ENCODE measurements at regions not wholly inside any gene's neighbourhood (a gene's known extent, or its start where the extent isn't known, plus 50 kb on each side); places are given as distances from the start of the nearest gene placed in this dataset.

DNA sequence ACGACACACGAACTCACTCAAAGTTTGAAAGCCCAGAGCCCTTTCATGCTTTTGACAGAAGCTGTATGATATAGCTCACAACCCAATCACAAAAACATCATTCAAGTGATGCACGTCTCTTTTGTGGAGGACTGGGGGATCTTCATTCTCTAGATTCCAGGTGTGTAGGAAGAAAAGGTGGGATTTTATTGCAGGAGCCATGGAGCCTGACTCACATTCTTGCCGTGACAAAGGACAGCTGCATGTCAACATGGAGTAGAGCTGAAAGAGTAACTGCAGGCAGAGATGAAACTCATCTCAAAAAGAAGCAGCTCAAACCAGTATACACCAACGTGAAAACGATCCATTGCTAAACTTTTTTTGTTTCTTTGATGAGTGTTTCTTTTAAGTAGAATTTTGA is 50.9 kb upstream of the PDE1A start:
- TF ChIP-seq, protein P1, sequence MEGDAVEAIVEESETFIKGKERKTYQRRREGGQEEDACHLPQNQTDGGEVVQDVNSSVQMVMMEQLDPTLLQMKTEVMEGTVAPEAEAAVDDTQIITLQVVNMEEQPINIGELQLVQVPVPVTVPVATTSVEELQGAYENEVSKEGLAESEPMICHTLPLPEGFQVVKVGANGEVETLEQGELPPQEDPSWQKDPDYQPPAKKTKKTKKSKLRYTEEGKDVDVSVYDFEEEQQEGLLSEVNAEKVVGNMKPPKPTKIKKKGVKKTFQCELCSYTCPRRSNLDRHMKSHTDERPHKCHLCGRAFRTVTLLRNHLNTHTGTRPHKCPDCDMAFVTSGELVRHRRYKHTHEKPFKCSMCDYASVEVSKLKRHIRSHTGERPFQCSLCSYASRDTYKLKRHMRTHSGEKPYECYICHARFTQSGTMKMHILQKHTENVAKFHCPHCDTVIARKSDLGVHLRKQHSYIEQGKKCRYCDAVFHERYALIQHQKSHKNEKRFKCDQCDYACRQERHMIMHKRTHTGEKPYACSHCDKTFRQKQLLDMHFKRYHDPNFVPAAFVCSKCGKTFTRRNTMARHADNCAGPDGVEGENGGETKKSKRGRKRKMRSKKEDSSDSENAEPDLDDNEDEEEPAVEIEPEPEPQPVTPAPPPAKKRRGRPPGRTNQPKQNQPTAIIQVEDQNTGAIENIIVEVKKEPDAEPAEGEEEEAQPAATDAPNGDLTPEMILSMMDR (conservative IDR thresholded peaks at IDR 0.05; ENCODE audit: low read depth, low read length) = no peak
- H3K4me3 ChIP-seq (ENCODE audit: low read length) = no peak overlapping the region
- no peak for DNase-seq (ENCODE audit: low read depth)

DNA sequence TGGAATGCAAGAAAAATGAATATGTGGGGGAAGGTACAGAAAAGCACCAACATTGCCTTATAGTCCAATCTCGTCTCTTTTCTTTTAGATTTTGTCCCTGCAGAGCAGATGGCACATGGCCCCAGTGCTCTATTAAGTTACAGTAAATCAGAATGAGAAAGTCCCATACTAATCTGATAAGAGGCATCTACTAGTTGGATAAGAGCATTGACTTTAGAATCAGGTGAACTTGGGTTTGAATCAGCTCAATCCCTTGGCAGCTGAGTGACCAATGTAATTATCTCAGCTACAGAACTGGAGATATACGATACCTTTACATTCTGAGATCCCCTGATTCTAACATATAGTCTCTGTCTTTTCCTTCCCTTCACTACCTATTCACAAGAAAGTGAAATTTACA is 54.8 kb upstream of the PDE1A start:
- no peak overlapping the region for H3K4me3 ChIP-seq (ENCODE audit: low read length)
- DNase-seq (ENCODE audit: low read depth) = no peak
- TF ChIP-seq, protein P1 (conservative IDR thresholded peaks at IDR 0.05; ENCODE audit: low read depth, low read length) = no peak

GRCh38 chr2:182482511-182482910 is 55.7 kb upstream of the PDE1A start:
- no peak for DNase-seq (ENCODE audit: low read depth)
- TF ChIP-seq, protein P1 (conservative IDR thresholded peaks at IDR 0.05; ENCODE audit: low read depth, low read length) = no peak
- H3K4me3 ChIP-seq (ENCODE audit: low read length) = no peak overlapping the region

GRCh38 chr2:182496596-182496995 is 69.8 kb upstream of the PDE1A start:
- no peak for DNase-seq (ENCODE audit: low read depth)
- TF ChIP-seq, protein P1 (conservative IDR thresholded peaks at IDR 0.05; ENCODE audit: low read depth, low read length) = no peak
- H3K4me3 ChIP-seq (ENCODE audit: low read length) = no peak overlapping the region

GRCh38 chr2:182499706-182500470 is 73.1 kb upstream of the PDE1A start:
- no peak overlapping the region for H3K4me3 ChIP-seq (ENCODE audit: low read length)
- TF ChIP-seq, protein P1 (conservative IDR thresholded peaks at IDR 0.05; ENCODE audit: low read depth, low read length) = no peak
- DNase-seq (ENCODE audit: low read depth) = no peak

DNA sequence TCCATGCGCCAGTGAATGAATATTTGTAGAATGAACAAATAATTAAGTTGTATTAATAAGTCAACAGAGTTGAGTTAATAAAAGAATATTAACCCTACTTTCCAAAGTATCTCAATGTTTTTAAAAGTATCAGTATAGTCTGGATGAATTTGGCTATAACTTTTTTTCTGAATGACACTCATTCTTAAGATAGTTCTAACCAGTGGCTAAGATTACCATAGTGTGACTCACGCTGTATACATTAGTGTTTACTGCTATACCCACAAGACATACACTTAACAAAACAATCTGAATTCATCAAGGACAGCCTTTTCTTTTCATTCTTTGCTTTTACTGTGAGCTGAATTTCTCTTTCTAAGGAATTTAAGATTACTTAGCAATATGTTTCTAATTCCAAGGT is 77.0 kb upstream of the PDE1A start:
- no peak for DNase-seq (ENCODE audit: low read depth)

DNA sequence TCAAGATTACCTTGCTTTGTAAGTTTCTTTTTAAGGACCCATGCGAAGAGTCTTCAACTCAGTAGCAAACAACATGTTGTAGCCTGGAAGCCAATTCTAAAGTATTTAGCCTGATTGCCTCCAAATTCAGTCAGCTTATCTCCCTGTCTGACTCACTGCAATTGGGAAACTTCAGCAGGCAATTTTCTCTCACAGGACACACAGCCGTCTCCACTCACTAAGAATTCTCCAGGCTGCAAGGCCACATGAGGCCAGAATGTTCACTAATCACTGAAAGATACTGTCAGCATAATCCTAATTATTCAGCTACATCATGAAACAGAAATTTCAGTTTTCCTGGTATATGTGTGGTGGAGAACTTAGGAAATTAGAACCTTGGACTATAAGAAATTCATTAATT is 78.1 kb upstream of the PDE1A start:
- TF ChIP-seq, protein P1 (conservative IDR thresholded peaks at IDR 0.05; ENCODE audit: low read depth, low read length) = no peak
- no peak overlapping the region for H3K4me3 ChIP-seq (ENCODE audit: low read length)
- DNase-seq (ENCODE audit: low read depth) = peak; percentile 79

More for the DNA sequence above, 77.0 kb upstream of the PDE1A start:
- TF ChIP-seq, protein P1 (conservative IDR thresholded peaks at IDR 0.05; ENCODE audit: low read depth, low read length) = no peak
- H3K4me3 ChIP-seq (ENCODE audit: low read length) = no peak overlapping the region

Data from retinal pigment epithelial cell (primary cell).